GM18909 (cell line): ENCODE measurements at regions not wholly inside any gene's neighbourhood (a gene's known extent, or its start where the extent isn't known, plus 50 kb on each side); places are given as distances from the start of the nearest gene placed in this dataset.

Experiments used
- ATAC-seq: cut with Tn5 transposase; IDR thresholded peaks from one replicate; pipeline ENCODE4 v1.9.1; 2021; ENCODE audit warnings: mild to moderate bottlenecking; ENCODE audit not compliant: unreplicated experiment, poor library complexity

DNA sequence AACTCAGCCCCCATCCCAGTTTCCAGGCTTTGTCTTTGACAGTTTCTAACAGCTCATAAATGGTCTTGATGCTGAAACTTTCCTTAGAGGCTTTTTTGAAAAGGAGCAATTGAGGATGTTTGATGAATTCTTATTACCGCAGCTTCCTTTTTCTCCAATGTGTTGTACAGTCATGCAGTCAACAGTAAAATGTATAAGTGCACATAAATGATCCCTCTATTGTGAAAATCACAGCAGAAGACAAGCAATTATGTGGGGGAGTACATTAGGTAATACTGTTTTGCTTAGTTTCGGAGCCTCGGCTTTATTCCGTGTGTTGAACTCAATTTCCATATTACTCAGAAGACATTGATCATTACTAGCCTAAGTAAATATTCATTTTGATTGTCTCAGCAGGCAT lies 673.7 kb downstream of the CDH8 start:
- ATAC-seq, result no peak

- no peak for ATAC-seq
Observed at GRCh38 chr16:61344791-61345190, 691.4 kb downstream of the CDH8 start.

GRCh38 chr16:61332461-61332860 lies 703.8 kb downstream of the CDH8 start:
- ATAC-seq, result no peak

DNA sequence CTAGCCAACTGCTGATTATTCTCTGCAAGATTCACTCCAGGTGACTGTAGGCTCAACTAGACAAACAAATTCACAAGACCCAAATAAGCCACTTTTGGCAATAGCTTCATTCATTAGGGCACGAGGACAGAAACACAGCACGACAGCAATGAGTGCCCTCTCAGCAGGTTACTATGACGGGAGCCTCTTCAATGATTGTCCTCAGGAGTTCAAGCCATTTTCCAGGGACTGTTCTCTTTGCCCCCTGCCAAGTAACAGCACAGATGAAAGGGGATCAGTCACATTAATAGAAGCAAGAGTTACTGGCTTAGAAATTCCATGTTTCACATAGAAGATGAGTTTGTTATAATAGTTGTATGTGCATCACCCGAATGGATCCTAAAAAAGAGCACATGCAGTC lies 712.2 kb downstream of the CDH8 start:
- no peak for ATAC-seq

- ATAC-seq, result no peak
Observed at GRCh38 chr16:61323456-61323855, 712.8 kb downstream of the CDH8 start.

- ATAC-seq, result no peak
Observed at GRCh38 chr16:61320791-61321190, 715.4 kb downstream of the CDH8 start.

DNA sequence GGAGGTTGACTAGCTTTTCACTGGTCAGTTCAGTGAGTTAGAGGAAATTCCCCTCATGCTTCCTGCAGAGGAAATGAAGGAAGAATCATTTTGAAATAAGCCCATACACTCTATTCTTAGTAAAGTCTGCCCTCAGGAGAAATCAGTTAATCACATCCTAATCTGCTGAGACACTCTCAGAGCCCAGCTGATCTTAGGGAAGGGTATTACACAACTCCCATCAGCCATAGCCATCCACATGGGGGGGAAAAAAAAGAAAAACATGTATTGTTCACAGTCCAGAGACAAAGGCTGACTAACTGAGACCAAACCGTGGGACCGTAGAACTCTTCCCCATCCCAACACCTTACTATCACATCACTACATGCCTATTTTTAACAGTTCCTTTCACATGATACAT lies 722.3 kb downstream of the CDH8 start:
- ATAC-seq, result no peak

GRCh38 chr16:61309386-61309785 lies 726.9 kb downstream of the CDH8 start:
- ATAC-seq, result no peak

DNA sequence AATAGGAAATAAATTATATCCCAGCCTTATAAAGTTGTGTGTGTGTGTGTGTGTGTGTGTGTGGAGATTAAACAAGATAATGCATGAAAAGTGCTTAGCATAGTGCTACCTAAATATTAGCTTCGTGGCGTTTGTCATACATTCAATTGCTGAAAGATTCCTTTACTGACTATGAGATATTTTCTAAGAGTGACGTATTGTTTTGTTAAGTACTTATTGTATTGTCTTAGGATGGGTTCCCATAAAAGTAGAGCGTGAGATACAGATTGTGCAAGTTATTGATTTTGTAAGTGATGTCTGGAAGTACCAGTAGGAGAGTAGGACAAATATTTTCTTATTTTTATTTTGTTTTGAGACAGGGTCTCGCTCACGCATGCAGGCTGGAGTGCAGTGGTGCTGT lies 730.0 kb downstream of the CDH8 start:
- ATAC-seq, result no peak

DNA sequence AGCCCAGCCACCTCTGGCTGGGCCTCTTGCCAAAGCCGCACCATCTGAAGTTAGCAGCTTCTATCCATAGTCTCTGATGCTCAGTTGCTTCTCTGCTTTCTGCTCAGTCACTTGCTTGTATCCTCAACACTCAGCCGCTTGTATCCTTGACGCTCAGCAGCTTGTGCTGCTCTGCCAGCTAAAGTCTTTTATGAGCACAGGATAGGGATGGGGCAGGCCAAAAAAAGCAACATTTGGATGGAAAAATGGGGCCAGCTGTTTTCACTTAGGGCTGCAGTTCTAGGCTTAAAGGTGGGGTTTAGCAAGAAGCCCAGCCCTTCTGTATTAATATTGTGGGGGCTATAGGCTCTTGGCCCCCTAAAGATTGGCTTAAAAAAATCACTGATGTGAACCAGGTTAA lies 739.4 kb downstream of the CDH8 start:
- no peak for ATAC-seq

- ATAC-seq, result no peak
Observed at GRCh38 chr16:61296305-61296704, 739.9 kb downstream of the CDH8 start.

GRCh38 chr16:61295311-61295710 lies 740.9 kb downstream of the CDH8 start:
- ATAC-seq, result no peak

- ATAC-seq, result no peak
Observed at GRCh38 chr16:61289141-61289540, 747.1 kb downstream of the CDH8 start.

DNA sequence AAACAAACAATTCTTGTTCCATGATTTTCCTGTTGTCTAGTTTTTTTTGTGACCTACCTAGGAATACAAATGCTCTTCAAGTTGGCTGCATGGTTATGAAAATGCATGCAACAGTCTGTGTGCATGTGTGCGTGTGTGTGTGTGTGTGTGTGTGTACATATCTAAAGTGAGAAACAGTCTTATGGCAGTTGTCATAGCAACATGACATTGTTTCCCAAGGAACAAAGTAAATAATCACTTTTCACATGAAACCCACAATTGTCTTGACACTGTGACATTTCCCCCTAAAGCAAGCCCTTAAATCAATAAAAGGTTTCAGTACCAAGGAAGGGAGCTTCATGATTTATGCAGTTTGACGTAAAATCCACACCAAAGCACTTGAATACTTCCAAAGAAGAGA lies 758.4 kb downstream of the CDH8 start:
- no peak for ATAC-seq

- ATAC-seq, result no peak
Observed at GRCh38 chr16:61274211-61274610, 762.0 kb downstream of the CDH8 start.

DNA sequence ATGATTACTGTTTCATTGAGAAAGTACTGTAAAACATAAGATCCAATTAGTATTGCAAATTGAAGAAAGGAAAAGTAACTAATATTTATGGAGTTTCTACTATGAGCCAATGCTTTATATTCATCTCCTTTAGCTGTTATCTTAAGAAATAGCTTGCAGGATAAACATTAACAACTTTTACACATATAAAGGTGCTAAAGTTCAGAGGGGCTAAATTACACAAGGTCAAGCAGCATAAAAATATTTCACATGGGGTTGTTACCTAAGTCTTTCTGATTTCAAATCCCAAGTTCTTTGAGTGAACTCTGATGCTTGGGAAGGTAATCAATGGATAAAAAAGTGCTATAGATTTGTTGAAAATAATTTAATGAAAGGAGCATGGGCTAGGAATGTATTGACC lies 765.5 kb downstream of the CDH8 start:
- ATAC-seq, result no peak

DNA sequence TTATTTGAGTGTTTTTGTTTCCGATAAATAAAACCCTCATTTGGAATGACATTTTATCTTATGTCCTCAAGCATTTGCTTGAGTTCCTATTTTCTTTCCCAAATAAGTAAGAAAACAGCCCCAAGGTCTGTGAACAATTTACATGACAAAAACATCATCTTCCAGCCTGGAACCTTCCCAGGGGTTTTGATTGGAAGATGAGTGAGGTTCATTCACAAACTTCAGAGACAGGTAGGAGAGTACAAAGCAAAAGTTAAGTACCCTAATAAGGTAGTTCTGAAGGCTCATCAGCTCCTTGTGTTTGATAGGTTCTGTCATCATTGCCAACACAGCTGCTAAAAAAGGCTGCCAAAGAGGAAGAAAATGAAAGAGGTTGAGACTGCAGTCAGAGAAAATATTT lies 772.8 kb downstream of the CDH8 start:
- ATAC-seq, result no peak

DNA sequence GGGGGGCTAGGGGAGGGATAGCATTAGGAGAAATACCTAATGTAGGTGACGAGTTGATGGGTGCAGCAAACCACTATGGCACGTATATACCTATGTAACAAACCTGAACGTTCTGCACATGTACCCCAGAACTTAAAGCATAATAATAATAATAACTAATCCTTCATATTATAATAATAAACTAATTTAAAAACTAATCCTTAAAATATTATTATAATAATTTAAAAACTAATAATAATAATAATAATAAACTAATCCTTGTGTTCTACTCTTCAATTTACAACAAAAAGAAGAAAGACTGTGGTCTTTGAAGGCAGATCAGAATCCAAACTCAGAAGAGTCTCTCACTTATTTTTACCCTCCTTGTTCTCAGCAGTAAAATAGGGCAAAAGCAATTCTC lies 774.9 kb downstream of the CDH8 start:
- ATAC-seq, result no peak

- no peak for ATAC-seq
Observed at GRCh38 chr16:61246592-61246991, 789.6 kb downstream of the CDH8 start.

DNA sequence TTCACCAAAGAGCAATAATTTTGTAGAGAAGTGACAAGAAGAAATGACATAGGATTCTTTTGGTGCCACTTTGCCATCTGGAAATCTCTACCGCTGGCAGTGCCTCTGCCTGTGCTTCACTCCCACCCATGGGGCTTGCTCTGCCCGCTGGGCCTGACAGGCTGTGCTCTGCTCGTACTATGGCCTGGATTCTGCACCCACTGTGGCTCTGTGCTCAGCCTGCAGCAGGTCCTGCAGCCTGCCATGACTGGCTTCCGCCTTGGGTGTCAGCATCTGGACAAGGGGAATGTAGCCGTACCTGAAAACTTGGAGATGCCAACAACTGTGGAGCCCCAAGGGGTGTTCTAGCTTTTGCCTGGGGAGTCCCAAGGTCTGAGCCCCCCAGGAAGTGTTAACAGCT lies 792.3 kb downstream of the CDH8 start:
- ATAC-seq, result no peak

- ATAC-seq, result no peak
Observed at GRCh38 chr16:61237884-61238485, 798.3 kb downstream of the CDH8 start.

DNA sequence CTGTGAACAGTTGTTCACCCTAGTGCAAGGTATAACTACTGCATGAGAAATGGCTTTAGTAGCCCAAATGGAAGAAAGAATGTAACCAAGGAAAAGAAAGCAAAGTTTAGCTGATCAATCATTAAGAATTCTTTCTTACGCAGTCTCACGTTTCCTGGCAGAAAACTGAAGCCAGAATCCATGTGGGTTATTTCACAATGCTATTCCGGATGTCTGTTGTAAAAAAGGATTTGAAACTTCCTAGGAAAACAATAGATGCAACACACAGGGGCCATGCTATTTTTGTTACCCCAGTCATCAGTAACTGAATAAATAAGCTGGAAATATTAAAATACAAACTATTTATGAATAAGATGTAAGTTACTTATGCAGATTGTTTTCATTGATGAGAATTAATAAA lies 802.5 kb downstream of the CDH8 start:
- ATAC-seq, result no peak

DNA sequence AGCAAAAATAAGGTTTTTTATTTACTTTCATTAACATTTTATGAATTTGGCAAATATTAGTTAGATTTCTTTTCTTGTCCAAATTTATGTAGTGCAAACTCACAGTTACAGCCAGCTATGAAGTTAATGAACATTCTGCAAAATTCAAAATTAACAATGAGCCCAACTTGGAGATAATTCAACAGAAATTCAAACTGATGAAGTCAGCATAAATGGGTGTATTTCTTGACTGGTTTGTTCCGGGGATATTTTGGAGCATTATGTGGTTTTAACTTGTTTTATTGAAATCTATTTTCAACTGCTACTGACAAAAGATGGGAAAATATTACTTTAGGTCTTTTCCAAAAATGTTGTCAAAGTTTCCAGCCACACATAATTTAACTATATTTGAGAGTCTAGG lies 807.9 kb downstream of the CDH8 start:
- no peak for ATAC-seq
